ENCODE measurements at regions not wholly inside any gene's neighbourhood (a gene's known extent, or its start where the extent isn't known, plus 50 kb on each side); places are given as distances from the start of the nearest gene placed in this dataset.

DNA sequence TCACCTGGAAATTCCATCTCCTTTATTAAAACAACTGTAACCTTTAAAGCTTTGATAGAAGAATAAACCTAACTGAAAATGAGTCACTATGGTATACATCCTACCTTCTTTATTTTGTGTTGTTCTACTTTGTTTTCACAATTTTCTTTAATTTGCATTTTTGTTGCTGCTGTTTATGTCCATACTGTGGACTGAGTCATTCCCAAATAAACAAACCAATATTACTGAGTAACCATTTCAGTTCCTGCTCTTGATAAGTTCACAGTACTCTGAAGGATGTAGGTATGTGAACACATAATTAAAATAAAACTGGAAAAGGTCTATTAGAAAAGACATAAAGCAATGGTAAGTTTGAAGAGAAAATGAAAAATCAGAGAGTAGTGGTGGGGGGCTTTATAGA, 528.5 kb upstream of the GOLIM4 start:
- intact Hi-C loops (cut with DNase I): no loop called here
- H3K27ac ChIP-seq: no peak overlapping the region

DNA sequence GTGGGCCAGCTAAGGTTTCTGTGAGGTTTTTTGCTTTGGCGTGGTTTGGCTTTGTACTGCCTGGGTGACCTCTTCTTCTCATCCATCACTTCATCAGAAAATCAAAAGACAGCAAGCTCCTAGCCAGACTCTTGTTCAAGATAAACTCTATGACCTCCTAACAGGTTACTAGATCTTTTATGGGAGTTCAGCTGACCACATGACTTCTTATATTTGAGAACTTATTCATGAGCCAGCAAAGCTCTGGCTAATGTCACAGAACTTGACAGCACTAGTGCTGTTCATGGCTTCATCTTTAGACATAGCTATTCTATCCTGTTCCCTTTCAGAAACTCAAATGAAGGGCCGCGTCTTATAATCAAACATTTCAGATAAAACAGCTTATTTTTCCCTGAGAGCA, 527.1 kb upstream of the GOLIM4 start:
- intact Hi-C loops (cut with DNase I): no loop called here
- Histone ChIP-seq H3K4me1 (no peaks in the 10 kb centered on the region), H3K27ac (no peak overlapping the region), H3K9me3 (no peaks in the 10 kb centered on the region), H3K27me3 (no peaks in the 10 kb centered on the region), H3K36me3 (no peaks in the 10 kb centered on the region), H3K4me3 (no peak overlapping the region)
- no peak for DNase-seq
- TF ChIP-seq, protein P1, sequence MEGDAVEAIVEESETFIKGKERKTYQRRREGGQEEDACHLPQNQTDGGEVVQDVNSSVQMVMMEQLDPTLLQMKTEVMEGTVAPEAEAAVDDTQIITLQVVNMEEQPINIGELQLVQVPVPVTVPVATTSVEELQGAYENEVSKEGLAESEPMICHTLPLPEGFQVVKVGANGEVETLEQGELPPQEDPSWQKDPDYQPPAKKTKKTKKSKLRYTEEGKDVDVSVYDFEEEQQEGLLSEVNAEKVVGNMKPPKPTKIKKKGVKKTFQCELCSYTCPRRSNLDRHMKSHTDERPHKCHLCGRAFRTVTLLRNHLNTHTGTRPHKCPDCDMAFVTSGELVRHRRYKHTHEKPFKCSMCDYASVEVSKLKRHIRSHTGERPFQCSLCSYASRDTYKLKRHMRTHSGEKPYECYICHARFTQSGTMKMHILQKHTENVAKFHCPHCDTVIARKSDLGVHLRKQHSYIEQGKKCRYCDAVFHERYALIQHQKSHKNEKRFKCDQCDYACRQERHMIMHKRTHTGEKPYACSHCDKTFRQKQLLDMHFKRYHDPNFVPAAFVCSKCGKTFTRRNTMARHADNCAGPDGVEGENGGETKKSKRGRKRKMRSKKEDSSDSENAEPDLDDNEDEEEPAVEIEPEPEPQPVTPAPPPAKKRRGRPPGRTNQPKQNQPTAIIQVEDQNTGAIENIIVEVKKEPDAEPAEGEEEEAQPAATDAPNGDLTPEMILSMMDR (IDR thresholded peaks at IDR 0.05): no peak
- no peak for ATAC-seq

More for the DNA sequence above, 528.5 kb upstream of the GOLIM4 start:
- Histone ChIP-seq H3K36me3 (no peaks in the 10 kb centered on the region), H3K9me3 (no peaks in the 10 kb centered on the region), H3K4me3 (no peak overlapping the region), H3K4me1 (no peaks in the 10 kb centered on the region), H3K27me3 (no peaks in the 10 kb centered on the region)
- ATAC-seq (no peak), DNase-seq (no peak)
- TF ChIP-seq, protein P1 (IDR thresholded peaks at IDR 0.05): no peak

DNA sequence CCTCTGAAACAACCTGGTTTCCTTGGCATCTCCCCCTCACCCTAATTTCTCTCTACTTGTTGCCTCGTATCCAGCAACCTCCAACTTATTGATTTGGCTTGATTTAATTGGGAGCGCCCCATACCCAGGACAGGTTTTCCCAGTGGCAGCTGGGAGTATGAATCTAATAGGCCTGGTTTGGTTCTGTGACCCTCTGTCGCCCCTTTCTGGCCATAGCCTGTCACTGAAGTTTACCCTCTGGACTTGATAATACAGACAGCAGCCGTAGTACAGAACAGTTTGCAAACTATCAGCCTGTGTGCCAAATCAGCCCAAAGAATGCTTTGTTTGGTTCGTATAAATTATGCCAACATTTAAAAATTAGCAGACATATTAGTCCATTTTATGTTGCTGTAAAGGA, 525.1 kb upstream of the GOLIM4 start:
- intact Hi-C loops (cut with DNase I): no loop called here
- no peaks in the 10 kb centered on the region for H3K27me3 ChIP-seq
- H3K9me3 ChIP-seq: no peaks in the 10 kb centered on the region
- H3K27ac ChIP-seq: no peak overlapping the region
- no peaks in the 10 kb centered on the region for H3K36me3 ChIP-seq
- ATAC-seq (peak; percentile 71), DNase-seq (peak in 1 of 4 donors; percentile 40)
- no peaks in the 10 kb centered on the region for H3K4me1 ChIP-seq
- TF ChIP-seq, protein P1 (IDR thresholded peaks at IDR 0.05): no peak
- no peak overlapping the region for H3K4me3 ChIP-seq

DNA sequence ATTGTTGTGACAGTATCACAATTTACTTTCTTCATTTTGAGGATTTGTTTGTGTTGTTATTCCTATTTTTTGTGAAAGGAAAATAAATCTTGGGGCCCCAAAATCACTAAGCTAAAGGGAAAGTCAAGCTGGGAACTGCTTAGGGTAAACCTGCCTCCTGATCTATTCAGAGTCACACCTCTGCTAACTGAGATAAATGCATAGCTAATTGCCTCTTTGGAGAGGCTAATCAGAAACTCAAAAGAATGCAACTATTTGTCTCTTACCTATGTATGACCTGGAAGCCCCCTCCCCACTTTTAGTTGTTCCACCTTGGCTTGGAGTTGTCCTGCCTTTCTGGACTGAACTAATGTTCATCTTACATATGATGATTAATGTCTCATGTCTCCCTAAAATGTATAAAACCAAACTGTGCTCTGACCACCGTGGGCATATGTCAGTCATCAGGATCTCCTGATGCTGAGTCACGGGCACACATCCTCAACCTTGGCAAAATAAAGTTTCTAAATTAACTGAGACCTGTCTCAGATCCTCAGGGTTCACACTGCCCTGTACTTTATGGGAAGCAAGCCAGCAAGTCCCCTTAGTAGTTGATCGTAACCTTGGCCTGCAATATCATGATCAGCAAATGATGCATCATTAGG, 523.2 kb upstream of the GOLIM4 start:
- Histone ChIP-seq H3K27me3 (no peaks in the 10 kb centered on the region), H3K4me1 (no peaks in the 10 kb centered on the region), H3K27ac (no peak overlapping the region), H3K4me3 (no peak overlapping the region), H3K9me3 (no peaks in the 10 kb centered on the region), H3K36me3 (no peaks in the 10 kb centered on the region)
- TF ChIP-seq, protein P1 (IDR thresholded peaks at IDR 0.05): no peak
- DNase-seq (no peak), ATAC-seq (no peak)
- intact Hi-C loops (cut with DNase I): no loop called here

DNA sequence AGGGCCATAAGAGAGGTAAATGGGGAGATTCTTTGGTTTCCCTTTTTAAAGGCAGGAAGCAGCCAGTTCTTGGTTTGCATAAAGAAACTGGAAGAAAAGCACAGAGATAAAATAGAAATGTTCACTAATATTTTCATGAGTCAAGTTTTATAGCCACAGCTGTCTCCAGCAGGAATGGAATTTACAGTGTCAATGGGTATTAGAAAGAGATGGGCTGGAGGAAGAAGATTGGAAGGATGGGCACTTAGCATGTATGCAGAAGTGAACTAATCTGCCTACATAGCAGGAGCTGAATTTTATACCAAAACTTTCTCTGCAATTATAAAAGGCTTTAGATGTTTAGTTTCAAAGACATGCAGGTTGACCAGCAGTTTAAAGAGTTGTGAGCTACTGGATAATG, 521.9 kb upstream of the GOLIM4 start:
- TF ChIP-seq, protein P1 (IDR thresholded peaks at IDR 0.05): no peak
- no peak overlapping the region for H3K4me3 ChIP-seq
- no peaks in the 10 kb centered on the region for H3K4me1 ChIP-seq
- DNase-seq (no peak), ATAC-seq (no peak)
- intact Hi-C loops (cut with DNase I): no loop called here
- no peaks in the 10 kb centered on the region for H3K27me3 ChIP-seq
- no peak overlapping the region for H3K27ac ChIP-seq
- no peaks in the 10 kb centered on the region for H3K9me3 ChIP-seq
- H3K36me3 ChIP-seq: no peaks in the 10 kb centered on the region

Data from left lung (tissue), 4 donors.